ENCODE measurements at regions not wholly inside any gene's neighbourhood (a gene's known extent, or its start where the extent isn't known, plus 50 kb on each side); places are given as distances from the start of the nearest gene placed in this dataset.

DNA sequence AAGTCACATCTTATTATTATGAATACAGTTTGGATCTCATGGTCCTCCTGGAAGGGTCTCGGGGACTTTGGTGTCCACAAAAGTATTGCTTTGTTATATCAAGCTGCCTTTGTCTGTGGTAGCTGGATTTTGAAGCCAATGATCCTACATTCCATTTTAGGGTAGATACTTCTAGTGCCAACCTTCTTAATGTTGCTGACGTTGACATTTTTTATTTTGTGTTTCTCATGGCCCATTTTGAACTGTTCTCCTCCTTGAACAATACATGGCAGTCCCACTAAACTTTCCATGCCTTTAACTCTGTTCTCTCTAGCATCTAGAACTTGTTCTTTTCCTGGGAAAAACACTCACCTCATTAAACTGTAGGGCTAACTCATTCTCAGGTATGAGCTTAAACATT, 425.8 kb downstream of the KCTD16 start:
- Histone ChIP-seq H4K20me1 (replicated peaks; ENCODE audit: control insufficient read depth, insufficient read depth, low read length) (no peaks in the 10 kb centered on the region), H3K4me1 (replicated peaks in 1 of 2; ENCODE audit: control insufficient read depth in 2 of 2, insufficient read depth in 2 of 2, low read length in 2 of 2) (no peaks in the 10 kb centered on the region), H3K9me1 (ENCODE audit: control insufficient read depth, insufficient read depth, low read length) (no peaks in the 10 kb centered on the region), H2AFZ (ENCODE audit: low read depth, low read length) (no peak overlapping the region), H3K4me3 (no peak overlapping the region), H3K9me3 (replicated peaks; ENCODE audit: control insufficient read depth, insufficient read depth, low read depth, low read length) (no peaks in the 10 kb centered on the region), H3K79me2 (ENCODE audit: control insufficient read depth, insufficient read depth, low read length) (no peaks in the 10 kb centered on the region), H3K27me3 (ENCODE audit: control insufficient read depth in 2 of 2, insufficient read depth in 2 of 2, low read length in 2 of 2) (no peaks in the 10 kb centered on the region), H3K9ac (ENCODE audit: insufficient read depth in 1 of 2, low read depth in 2 of 2, low read length in 2 of 2) (no peak overlapping the region), H3K4me2 (ENCODE audit: insufficient read depth, low read length) (no peak overlapping the region), H3K27ac (ENCODE audit: extremely low read depth, low read depth, low read length) (no peak overlapping the region), H3K36me3 (ENCODE audit: control insufficient read depth, insufficient read depth, low read length) (no peaks in the 10 kb centered on the region)
- intact Hi-C loops (cut with micrococcal nuclease) (no loop called here), in situ Hi-C loops (cut with MboI) (no loop called here)
- TF ChIP-seq MAFG (tag; conservative IDR thresholded peaks at IDR 0.05) (peak; percentile 40; the same call in 1 of the 2 replicates), U2AF1 (optimal IDR thresholded peaks at IDR 0.05; ENCODE audit: low read depth, low read length) (no peak), C11orf30 (IDR thresholded peaks at IDR 0.05; ENCODE audit: low read depth) (peak; percentile 29; the same call in 1 of the 2 replicates), MAFF (IDR thresholded peaks at IDR 0.05; ENCODE audit: low read length) (peak; percentile 76), ZNF316 (IDR thresholded peaks at IDR 0.05) (peak; percentile 72), PHF20 (IDR thresholded peaks at IDR 0.05; ENCODE audit: partially characterized antibody) (no peak), MAFK (IDR thresholded peaks at IDR 0.05; ENCODE audit: low read length) (peak; percentile 76), ZNF239 (CRISPR knock-in tag; IDR thresholded peaks at IDR 0.05) (no peak)
- no peak for ATAC-seq
- no TSS peak for BruUV-seq (replicated peaks)
- POLR2A ChIA-PET = no interaction called here
- 0% methylated on average over 2 of the region's 2 CpGs for WGBS (ENCODE audit: insufficient coverage, low coverage, missing lambda C conversion rate)
- no peak for FAIRE-seq
- CTCF ChIA-PET (ENCODE audit: low intra/inter-chr PET ratio) = no interaction called here
- DNase-seq (ENCODE audit: extremely low read depth in 1 of 4, low spot score in 3 of 4) = no peak

- ChIA-PET CTCF (ENCODE audit: low intra/inter-chr PET ratio) (no interaction called here), POLR2A (no interaction called here)
- ATAC-seq (no peak), FAIRE-seq (no peak), DNase-seq (ENCODE audit: extremely low read depth in 1 of 4, low spot score in 3 of 4) (no peak)
- H3K27me3 ChIP-seq (ENCODE audit: control insufficient read depth in 2 of 2, insufficient read depth in 2 of 2, low read length in 2 of 2) = no peaks in the 10 kb centered on the region
- no peak overlapping the region for H3K4me3 ChIP-seq
- no peak overlapping the region for H2AFZ ChIP-seq (ENCODE audit: low read depth, low read length)
- H3K79me2 ChIP-seq (ENCODE audit: control insufficient read depth, insufficient read depth, low read length) = no peaks in the 10 kb centered on the region
- no peak overlapping the region for H3K4me2 ChIP-seq (ENCODE audit: insufficient read depth, low read length)
- H3K36me3 ChIP-seq (ENCODE audit: control insufficient read depth, insufficient read depth, low read length) = no peaks in the 10 kb centered on the region
- H3K9me3 ChIP-seq (replicated peaks; ENCODE audit: control insufficient read depth, insufficient read depth, low read depth, low read length) = no peaks in the 10 kb centered on the region
- intact Hi-C loops (cut with micrococcal nuclease) (no loop called here), in situ Hi-C loops (cut with MboI) (no loop called here)
- no peaks in the 10 kb centered on the region for H3K9me1 ChIP-seq (ENCODE audit: control insufficient read depth, insufficient read depth, low read length)
- no peaks in the 10 kb centered on the region for H4K20me1 ChIP-seq (replicated peaks; ENCODE audit: control insufficient read depth, insufficient read depth, low read length)
- no peak overlapping the region for H3K9ac ChIP-seq (ENCODE audit: insufficient read depth in 1 of 2, low read depth in 2 of 2, low read length in 2 of 2)
- under 1% methylated on average over 15 of the region's 25 CpGs for WGBS (ENCODE audit: insufficient coverage, low coverage, missing lambda C conversion rate)
- no peak for TF ChIP-seq PHB (CRISPR knock-in tag; IDR thresholded peaks at IDR 0.05)
- TF ChIP-seq GATAD2B (IDR thresholded peaks at IDR 0.05; ENCODE audit: borderline replicate concordance) = no peak
- no peak for TF ChIP-seq ZNF639 (CRISPR knock-in tag; conservative IDR thresholded peaks at IDR 0.05 in 1 of 2, IDR thresholded peaks at IDR 0.05 in 1 of 2)
- TF ChIP-seq HINFP (tag; conservative IDR thresholded peaks at IDR 0.05; ENCODE audit: low read depth) = no peak
- no TSS peak for BruUV-seq (replicated peaks)
- no peak overlapping the region for H3K27ac ChIP-seq (ENCODE audit: extremely low read depth, low read depth, low read length)
- no peaks in the 10 kb centered on the region for H3K4me1 ChIP-seq (replicated peaks in 1 of 2; ENCODE audit: control insufficient read depth in 2 of 2, insufficient read depth in 2 of 2, low read length in 2 of 2)
These were observed 424.2 kb downstream of the KCTD16 start for GRCh38 chr5:144594919-144595318.

Measured in K562 (cell line).